ENCODE measurements at regions not wholly inside any gene's neighbourhood (a gene's known extent, or its start where the extent isn't known, plus 50 kb on each side); places are given as distances from the start of the nearest gene placed in this dataset.

DNA sequence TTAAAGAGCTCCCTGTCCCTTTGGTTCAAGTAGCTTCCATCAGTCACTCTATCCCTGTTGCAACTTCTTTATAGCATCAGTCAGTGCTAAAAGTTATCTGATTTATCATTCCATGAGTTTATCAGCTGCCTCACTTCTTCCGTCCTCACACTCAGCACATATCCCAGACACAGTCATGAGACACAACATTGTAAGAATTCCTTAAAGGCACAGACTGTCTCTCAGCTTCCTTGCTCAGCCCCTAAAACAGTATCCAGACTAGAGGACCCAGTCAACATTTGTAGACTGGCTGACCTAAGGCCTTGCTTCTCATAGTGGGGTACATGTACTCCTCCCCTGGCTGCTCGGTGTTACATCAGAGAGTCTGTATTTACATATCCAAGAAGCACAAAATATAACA, 164.9 kb upstream of the ADGRL2 start:
- CTCF ChIA-PET: no interaction called here
- Mint-ChIP-seq H3K27me3 (no peaks in the 10 kb centered on the region), H3K4me1 (no peaks in the 10 kb centered on the region), H3K9me3 (peaks cover 12% of the 10 kb centered on the region), H3K36me3 (ENCODE audit: low read depth) (no peaks in the 10 kb centered on the region), H3K27ac (no peak overlapping the region), H3K4me3 (no peak overlapping the region)
- POLR2A ChIA-PET: no interaction called here
- DNase-seq: no peak

DNA sequence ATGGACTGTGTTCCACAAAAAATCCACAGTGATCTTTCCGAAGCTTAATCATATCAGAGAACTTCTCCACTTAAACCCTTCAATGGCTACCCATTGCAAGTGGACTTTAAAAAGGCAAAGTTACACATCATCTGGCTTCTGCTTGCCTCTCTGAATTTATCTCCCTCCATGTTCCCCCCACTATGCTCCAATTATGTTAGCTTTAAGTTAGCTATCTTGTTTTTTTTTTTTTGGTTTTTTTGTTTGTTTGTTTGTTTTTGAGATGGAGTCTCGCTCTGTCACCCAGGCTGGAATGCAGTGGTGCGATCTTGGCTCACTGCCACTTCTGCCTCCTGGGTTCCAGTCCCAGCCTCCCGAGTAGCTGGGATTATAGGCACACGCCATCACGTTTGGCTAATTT, 166.4 kb upstream of the ADGRL2 start:
- H3K36me3 Mint-ChIP-seq (ENCODE audit: low read depth): no peaks in the 10 kb centered on the region
- H3K27ac Mint-ChIP-seq: no peak overlapping the region
- CTCF ChIA-PET: no interaction called here

DNA sequence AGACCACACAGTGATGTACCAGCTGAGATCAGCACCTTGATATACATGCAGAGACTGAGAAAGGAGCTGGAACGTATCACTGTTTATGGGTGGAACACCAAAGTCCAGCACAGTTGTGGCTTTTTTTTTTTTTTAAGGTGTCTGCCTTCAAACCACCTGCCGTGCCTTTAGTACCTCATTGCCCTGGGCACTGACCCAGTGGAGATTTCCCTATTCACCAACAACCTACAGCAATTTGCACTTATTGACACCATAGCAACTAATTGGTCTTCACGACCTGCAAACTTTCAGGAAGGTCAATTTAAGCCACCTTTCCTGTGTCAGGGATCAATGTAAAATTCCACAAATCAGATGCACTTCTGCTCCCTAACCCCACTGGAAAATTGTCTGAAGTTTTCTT, 181.6 kb upstream of the ADGRL2 start:
- no peaks in the 10 kb centered on the region for H3K36me3 Mint-ChIP-seq (ENCODE audit: low read depth)
- H3K9me3 Mint-ChIP-seq: peaks cover 11% of the 10 kb centered on the region
- POLR2A ChIA-PET: no interaction called here
- H3K27me3 Mint-ChIP-seq: no peaks in the 10 kb centered on the region
- H3K4me1 Mint-ChIP-seq: no peaks in the 10 kb centered on the region
- CTCF ChIA-PET: no interaction called here
- H3K27ac Mint-ChIP-seq: no peak overlapping the region
- H3K4me3 Mint-ChIP-seq: no peak overlapping the region
- DNase-seq: no peak

More for the DNA sequence above, 166.4 kb upstream of the ADGRL2 start:
- no peaks in the 10 kb centered on the region for H3K27me3 Mint-ChIP-seq
- POLR2A ChIA-PET: no interaction called here
- H3K4me1 Mint-ChIP-seq: no peaks in the 10 kb centered on the region
- H3K4me3 Mint-ChIP-seq: no peak overlapping the region
- no peak for DNase-seq
- peaks cover 10% of the 10 kb centered on the region for H3K9me3 Mint-ChIP-seq

DNA sequence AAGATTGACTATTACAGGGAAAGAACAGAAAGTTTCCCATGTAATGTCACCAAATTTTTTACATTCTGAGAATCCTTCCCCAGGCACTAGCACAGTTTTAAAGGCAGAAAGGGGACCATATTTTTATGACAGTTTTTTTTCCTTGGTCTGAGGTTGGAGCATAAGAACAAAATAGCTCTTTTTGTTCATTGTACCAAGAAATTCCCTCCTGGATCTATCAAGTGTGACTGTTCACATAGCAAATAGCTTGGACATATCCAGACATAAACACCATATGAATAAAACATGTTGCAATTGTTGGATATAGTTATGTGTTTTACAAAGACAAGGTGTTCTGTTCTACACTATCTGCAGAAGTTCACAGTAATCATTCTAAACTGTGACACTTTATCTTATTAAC, 182.4 kb upstream of the ADGRL2 start:
- Mint-ChIP-seq H3K27ac (no peak overlapping the region), H3K4me3 (no peak overlapping the region), H3K36me3 (ENCODE audit: low read depth) (no peaks in the 10 kb centered on the region), H3K9me3 (peaks cover 12% of the 10 kb centered on the region), H3K27me3 (no peaks in the 10 kb centered on the region), H3K4me1 (no peaks in the 10 kb centered on the region)
- ChIA-PET POLR2A (no interaction called here), CTCF (no interaction called here)
- no peak for DNase-seq

DNA sequence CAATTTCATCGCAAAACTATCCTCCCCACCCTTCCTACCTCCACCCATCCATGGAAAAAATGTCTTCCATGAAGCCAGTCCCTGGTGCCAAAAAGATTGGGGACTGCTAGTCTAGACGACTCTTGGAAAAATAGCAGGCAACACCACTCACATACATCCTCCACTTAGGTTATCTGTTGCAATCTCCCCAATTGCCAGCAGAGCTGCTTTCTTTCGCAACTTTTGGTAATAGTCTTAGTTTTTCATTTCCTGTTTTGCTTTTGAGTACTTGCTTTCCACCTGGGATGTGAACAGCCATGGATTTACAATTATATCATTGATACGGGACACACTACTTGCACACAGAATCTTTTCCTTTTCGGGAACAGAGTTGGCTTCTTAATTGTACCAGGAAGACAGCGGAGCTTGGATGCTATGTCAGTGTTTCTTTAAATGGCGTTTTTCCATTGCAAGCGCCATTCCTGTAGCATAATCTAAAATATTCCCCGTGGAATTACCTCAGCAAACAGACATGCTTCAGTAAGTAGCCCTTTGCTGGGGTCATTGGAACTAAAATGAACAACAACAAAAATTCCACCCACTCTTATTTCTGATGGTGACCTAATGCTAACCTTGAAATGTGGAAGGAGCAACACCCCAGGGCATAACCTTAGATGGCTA, 183.3 kb upstream of the ADGRL2 start:
- Mint-ChIP-seq H3K36me3 (ENCODE audit: low read depth) (no peaks in the 10 kb centered on the region), H3K27ac (no peak overlapping the region), H3K4me1 (no peaks in the 10 kb centered on the region), H3K27me3 (no peaks in the 10 kb centered on the region), H3K4me3 (no peak overlapping the region), H3K9me3 (peaks cover 15% of the 10 kb centered on the region)
- CTCF ChIA-PET: no interaction called here
- POLR2A ChIA-PET: no interaction called here
- no peak for DNase-seq

DNA sequence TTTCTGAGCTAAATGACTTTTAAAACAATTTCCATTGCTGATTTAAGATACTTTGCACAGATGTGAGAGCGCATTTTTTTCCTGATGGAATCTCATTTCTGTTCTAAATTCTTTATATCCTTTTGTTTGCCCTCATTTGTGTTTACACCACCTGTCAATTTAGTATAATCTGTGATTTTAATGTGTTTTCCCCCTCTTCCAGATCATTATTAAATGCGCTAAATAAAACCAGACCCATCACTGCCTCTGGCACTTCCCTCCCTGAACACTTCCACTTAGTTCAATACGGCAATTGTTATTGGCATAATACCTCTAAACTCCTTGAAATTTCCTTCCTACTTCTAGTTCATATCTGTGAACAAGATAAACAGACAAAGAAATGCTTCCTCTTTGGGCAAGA, 186.9 kb upstream of the ADGRL2 start:
- DNase-seq: no peak
- POLR2A ChIA-PET: no interaction called here
- H3K27me3 Mint-ChIP-seq: no peaks in the 10 kb centered on the region
- CTCF ChIA-PET: no interaction called here
- H3K9me3 Mint-ChIP-seq: peaks cover 15% of the 10 kb centered on the region
- no peaks in the 10 kb centered on the region for H3K4me1 Mint-ChIP-seq
- H3K4me3 Mint-ChIP-seq: no peak overlapping the region
- no peak overlapping the region for H3K27ac Mint-ChIP-seq
- no peaks in the 10 kb centered on the region for H3K36me3 Mint-ChIP-seq (ENCODE audit: low read depth)

DNA sequence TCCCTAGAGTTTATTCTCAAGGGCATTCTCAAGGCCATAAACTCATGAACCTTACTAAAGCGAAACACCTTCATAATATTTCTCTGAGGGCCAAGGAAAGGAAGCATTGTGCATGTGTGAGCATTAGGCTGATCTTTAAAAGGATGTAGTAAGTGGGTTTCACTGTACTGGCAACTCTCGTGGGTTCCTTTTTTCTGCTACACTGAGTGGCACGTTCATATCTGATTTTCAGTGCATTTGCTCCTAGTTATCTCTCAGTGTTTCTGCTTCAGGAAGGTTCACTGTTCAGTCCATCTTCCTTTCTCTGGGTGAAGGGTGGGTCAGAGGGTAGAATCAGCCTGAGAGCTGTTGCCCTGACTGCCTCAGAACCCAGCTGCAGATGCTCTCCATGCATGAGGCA, 192.8 kb upstream of the ADGRL2 start:
- CTCF ChIA-PET: no interaction called here
- no peak overlapping the region for H3K4me3 Mint-ChIP-seq
- POLR2A ChIA-PET: no interaction called here

DNA sequence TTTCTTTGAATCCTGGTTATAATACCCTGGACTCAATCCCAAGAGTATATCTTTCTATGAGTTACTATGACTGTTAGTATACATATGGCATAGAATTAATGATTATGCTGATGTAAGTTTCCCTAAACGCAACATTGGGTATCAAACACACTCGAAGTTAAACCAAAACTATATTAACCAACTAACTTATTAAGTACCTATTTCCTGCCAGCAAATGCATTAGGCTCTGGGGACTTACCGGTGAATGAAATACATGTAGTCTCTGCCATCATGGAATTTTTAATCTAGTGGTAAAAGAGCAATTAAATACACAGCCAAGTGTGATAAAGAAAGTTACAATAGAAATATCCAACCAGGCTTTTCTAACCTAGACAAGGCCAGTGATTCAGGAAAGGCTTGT, 193.6 kb upstream of the ADGRL2 start:
- Mint-ChIP-seq H3K4me3 (no peak overlapping the region), H3K27ac (no peak overlapping the region), H3K4me1 (no peaks in the 10 kb centered on the region), H3K27me3 (no peaks in the 10 kb centered on the region), H3K9me3 (no peaks in the 10 kb centered on the region), H3K36me3 (ENCODE audit: low read depth) (no peaks in the 10 kb centered on the region)
- ChIA-PET CTCF (no interaction called here), POLR2A (no interaction called here)
- DNase-seq: no peak

More for the DNA sequence above, 192.8 kb upstream of the ADGRL2 start:
- Mint-ChIP-seq H3K9me3 (no peaks in the 10 kb centered on the region), H3K27me3 (no peaks in the 10 kb centered on the region), H3K27ac (no peak overlapping the region), H3K36me3 (ENCODE audit: low read depth) (no peaks in the 10 kb centered on the region), H3K4me1 (no peaks in the 10 kb centered on the region)
- DNase-seq: no peak

DNA sequence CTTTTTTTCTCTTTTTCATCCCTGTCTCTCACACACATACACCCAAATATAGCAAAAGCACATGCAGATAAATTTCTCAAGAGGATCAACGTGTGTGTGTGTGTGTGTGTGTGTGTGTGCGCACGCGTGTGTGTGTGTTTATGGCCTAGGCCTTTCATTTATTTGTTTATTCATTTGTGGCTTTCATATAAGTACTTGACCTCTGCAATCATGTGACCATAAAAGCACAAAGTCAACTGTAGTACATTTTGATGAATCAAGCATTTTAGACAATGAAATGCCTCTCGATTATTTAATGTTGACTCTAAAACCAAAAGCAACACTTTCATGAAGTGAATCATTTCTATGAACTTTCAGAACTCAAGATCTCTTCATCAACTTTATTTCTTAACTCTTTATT, 194.1 kb upstream of the ADGRL2 start:
- Mint-ChIP-seq H3K4me3 (no peak overlapping the region), H3K27me3 (no peaks in the 10 kb centered on the region), H3K9me3 (no peaks in the 10 kb centered on the region), H3K4me1 (no peaks in the 10 kb centered on the region), H3K36me3 (ENCODE audit: low read depth) (no peaks in the 10 kb centered on the region), H3K27ac (no peak overlapping the region)
- no peak for DNase-seq
- POLR2A ChIA-PET: no interaction called here
- CTCF ChIA-PET: no interaction called here

DNA sequence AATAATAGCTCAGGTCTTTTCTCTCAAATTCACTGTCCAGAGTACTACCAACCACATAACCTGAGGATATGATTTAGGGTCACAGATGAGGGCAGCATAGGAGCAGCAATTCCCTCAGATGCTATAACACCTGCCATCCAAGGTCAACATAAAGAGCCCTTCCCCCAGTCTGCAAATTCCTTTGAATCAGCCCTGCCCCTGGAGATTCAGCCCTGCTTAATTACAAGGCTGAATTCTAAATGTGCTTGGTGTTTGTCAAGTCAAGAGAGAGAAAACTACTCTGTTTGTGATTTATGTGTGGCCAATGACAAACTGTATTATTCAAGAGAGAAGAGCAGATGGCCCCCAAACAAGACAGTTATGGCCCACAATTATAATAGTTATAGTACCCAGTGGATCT, 195.7 kb upstream of the ADGRL2 start:
- no peaks in the 10 kb centered on the region for H3K9me3 Mint-ChIP-seq
- no peaks in the 10 kb centered on the region for H3K36me3 Mint-ChIP-seq (ENCODE audit: low read depth)
- no peak overlapping the region for H3K27ac Mint-ChIP-seq
- no peaks in the 10 kb centered on the region for H3K27me3 Mint-ChIP-seq
- CTCF ChIA-PET: no interaction called here
- DNase-seq: no peak
- POLR2A ChIA-PET: no interaction called here
- no peaks in the 10 kb centered on the region for H3K4me1 Mint-ChIP-seq
- no peak overlapping the region for H3K4me3 Mint-ChIP-seq

DNA sequence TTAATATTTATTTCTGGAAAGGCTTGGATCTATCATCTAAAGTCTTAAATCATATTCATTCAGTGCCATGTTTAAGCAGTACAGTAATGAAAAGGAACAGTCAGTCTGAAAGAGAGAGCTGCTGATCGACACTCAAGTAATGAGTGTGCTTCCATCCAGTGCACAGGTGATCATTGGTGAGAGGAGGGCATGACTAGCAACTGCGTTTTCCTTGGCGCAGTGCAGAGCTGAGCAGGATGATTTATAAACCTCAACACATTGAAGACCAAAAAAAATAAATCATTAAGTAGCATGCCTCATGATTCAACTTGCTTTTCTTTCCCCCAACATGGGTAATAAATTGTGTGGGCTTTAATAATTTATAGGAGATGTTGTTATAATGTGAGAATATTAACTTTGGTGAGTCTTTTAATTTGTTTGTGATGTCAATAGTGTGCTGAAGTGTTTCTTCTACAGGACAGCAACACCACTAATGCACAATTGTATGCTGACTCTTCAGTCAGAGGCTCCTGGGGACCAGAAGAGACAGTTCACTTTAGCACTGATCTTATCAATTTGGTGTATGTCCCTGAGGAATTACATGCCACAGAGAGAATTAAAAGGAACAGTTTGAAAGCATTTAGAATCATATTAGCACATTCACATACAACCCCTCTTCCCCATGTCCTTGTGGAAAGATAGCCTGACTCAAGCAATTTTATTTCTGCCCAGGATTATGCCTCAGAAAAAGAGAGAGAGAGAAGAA, 199.7 kb upstream of the ADGRL2 start:
- Mint-ChIP-seq H3K4me3 (no peak overlapping the region), H3K36me3 (ENCODE audit: low read depth) (no peaks in the 10 kb centered on the region), H3K9me3 (no peaks in the 10 kb centered on the region), H3K27me3 (no peaks in the 10 kb centered on the region), H3K27ac (no peak overlapping the region), H3K4me1 (no peaks in the 10 kb centered on the region)
- ChIA-PET CTCF (no interaction called here), POLR2A (no interaction called here)
- no peak for DNase-seq

DNA sequence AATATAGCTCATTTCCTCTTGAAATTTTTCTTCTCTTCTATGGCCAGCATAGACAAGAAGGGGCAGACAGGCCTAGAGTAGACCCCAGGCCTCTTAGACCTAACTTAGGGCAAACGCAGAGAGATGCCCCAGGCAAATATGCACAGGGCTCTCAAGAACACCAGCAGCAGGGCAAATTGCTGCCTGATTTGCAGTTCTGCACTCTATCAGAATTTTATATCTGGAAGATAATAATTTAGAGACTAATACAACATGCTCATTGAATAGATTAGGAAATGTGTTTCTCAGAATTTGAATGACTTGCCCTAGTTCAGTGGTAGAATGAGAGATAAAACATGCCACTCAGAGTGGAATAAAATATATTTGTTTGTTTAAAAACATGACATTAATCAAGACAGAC, 200.4 kb upstream of the ADGRL2 start:
- Mint-ChIP-seq H3K36me3 (ENCODE audit: low read depth) (no peaks in the 10 kb centered on the region), H3K4me3 (no peak overlapping the region), H3K27me3 (no peaks in the 10 kb centered on the region), H3K27ac (no peak overlapping the region), H3K9me3 (no peaks in the 10 kb centered on the region), H3K4me1 (no peaks in the 10 kb centered on the region)
- no peak for DNase-seq
- POLR2A ChIA-PET: no interaction called here
- CTCF ChIA-PET: no interaction called here

DNA sequence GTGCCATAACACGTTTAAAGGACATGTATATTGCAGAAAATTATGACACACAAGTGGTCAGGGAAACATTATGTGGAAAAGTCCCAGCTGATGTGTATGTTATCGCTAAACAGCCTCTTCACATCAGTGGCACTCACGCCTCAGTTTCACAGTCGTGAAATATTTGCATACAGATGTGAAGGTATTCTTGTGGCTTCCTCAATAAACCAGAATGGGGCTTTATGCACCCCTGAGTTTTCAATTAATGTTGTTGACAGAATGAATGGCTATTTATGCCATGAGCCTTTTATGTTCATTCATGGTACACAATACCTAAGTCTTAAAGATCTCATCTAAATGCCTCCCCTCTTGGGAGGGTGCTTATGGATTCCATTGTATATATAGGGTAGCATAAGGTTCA, 202.1 kb upstream of the ADGRL2 start:
- DNase-seq: no peak
- ChIA-PET CTCF (no interaction called here), POLR2A (no interaction called here)
- Mint-ChIP-seq H3K4me1 (no peaks in the 10 kb centered on the region), H3K9me3 (no peaks in the 10 kb centered on the region), H3K4me3 (no peak overlapping the region), H3K27ac (no peak overlapping the region), H3K36me3 (ENCODE audit: low read depth) (no peaks in the 10 kb centered on the region), H3K27me3 (no peaks in the 10 kb centered on the region)

DNA sequence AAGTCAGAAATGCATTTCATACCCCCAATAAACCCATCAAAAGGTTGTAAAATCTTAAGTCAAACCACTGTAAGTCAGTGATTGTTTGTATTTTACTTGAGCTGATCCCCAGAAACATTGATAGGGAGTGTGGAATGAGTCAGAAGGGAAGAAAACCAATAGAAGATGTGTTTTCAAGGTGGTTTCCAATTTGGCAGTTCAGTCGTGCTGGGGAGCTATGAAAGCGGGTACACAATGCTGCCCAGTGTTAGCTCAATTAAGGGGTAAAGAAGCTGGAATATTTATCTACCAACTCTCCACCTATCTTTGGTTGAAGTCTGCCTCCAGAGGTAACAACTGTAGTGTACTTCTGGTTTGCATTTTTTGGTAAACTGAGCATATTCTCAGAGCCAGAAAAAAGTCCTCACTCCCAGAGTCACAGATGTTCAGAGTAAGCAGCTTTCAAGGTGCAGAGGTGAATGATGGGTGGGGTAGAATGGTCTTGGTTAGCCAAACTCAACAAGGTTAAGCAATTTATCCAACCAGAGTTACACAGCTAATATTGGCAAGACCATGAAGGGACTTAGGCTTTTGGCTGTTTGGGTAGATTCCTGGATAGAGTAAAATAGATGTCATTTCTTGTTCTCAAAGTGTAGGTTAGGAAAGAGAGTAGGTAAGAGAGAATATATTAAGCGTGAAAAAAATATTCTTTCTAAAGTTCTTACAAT, 202.9 kb upstream of the ADGRL2 start:
- CTCF ChIA-PET: no interaction called here
- Mint-ChIP-seq H3K36me3 (ENCODE audit: low read depth) (no peaks in the 10 kb centered on the region), H3K4me1 (no peaks in the 10 kb centered on the region), H3K27me3 (no peaks in the 10 kb centered on the region), H3K9me3 (peaks cover 3% of the 10 kb centered on the region), H3K27ac (no peak overlapping the region), H3K4me3 (no peak overlapping the region)
- no peak for DNase-seq
- POLR2A ChIA-PET: no interaction called here
